GM12892 (cell line): ENCODE measurements at regions not wholly inside any gene's neighbourhood (a gene's known extent, or its start where the extent isn't known, plus 50 kb on each side); places are given as distances from the start of the nearest gene placed in this dataset.

Experiments
- POLR2A ChIP-seq: IDR thresholded peaks from 2 replicates; pipeline ENCODE4 v1.6.1; 2011; ENCODE audit warnings: low read depth, low read length, control low read depth
- POLR2AphosphoS5 ChIP-seq: IDR thresholded peaks from 2 replicates; pipeline ENCODE4 v1.6.1; 2011; ENCODE audit warnings: low read depth, low read length, control low read depth

GRCh38 chr3:23128655-23129054 lies 74.5 kb upstream of the UBE2E2 start:
- TF ChIP-seq POLR2AphosphoS5 (no peak), POLR2A (no peak)
